Germinal center (tissue), 1 donor: ENCODE measurements at regions not wholly inside any gene's neighbourhood (a gene's known extent, or its start where the extent isn't known, plus 50 kb on each side); places are given as distances from the start of the nearest gene placed in this dataset.

Experiments
- DNase-seq: peaks from one replicate; pipeline ENCODE4 v3.0.0; 2012; ENCODE audit warnings: mixed read lengths, low spot score

DNA sequence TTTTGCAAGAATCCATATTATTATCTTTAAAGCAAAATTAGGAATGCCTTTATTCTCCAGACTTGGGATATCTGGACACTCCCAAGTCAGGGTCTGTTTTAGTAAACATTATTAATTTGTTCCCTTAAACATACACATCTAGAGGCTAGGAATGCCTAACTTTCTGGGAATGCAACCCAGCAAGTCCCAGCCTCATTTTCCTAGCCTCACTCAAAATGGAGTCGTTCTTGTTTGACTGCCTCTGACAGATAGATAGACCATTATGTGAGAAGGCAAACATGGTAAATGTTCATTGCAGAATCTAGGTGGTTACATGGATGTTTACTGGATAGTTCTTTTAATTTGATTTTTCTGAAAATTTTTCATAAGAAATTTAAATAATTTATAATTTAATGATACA, 54.7 kb upstream of the FOXN2 start:
- DNase-seq, result no peak

DNA sequence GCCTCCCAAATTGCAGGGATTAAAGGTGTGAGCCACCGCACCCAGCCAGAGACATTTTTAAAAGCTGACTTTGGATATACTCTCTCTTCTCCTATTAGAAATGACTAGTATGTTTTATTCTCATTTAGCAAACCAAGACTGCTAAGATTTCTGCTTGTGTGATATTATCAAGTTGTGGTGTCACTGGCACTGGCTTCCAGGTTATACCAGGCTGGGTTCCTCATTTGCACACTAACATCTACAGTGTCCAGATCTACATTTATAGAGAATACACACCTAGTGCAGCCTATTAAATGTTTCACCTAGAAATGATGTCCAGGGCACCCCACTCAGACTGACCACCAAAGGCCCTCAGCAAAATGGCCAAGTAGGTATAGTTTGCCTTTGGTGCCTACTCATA, 49.9 kb upstream of the FOXN2 start:
- no peak for DNase-seq
